B cell (primary cell): ENCODE measurements at regions not wholly inside any gene's neighbourhood (a gene's known extent, or its start where the extent isn't known, plus 50 kb on each side); places are given as distances from the start of the nearest gene placed in this dataset.

Experiments used
- ATAC-seq: fragments of 200-7000 bp; cut with Tn5 transposase; one replicate; pipeline ENCODE4 v1.10.0; 2021; ENCODE audit warnings: low read depth, mild to moderate bottlenecking, moderate number of reproducible peaks, moderate library complexity
- CTCF ChIA-PET: fragments of 350-600 bp; sonication (Branson Sonifier 250); formaldehyde crosslinking; loops from one replicate; lab custom pipeline; 2021; ENCODE audit warnings: antibody characterized with exemption, inconsistent platforms; lab: Charles Lee
- POLR2A ChIA-PET: fragments of 350-600 bp; sonication (Branson Sonifier 250); formaldehyde crosslinking; loops from one replicate; lab custom pipeline; 2021; ENCODE audit warnings: antibody characterized with exemption; lab: Charles Lee
- DNase-seq: peaks from one replicate; pipeline ENCODE4 v3.0.0; 2013
- H2AFZ ChIP-seq: 2 replicates; pipeline ENCODE4 v1.6.1; 2012; ENCODE audit warnings: mild to moderate bottlenecking, low read depth, low read length; ENCODE audit not compliant: insufficient read depth, poor library complexity, severe bottlenecking
- H3K27ac ChIP-seq, 2 donors: 1 replicate in 1 of 2; 2 replicates in 1 of 2; pipeline ENCODE4 v1.5.1; 2012 to 2013; ENCODE audit warnings: low read length in 2 of 2, mild to moderate bottlenecking in 2 of 2, moderate library complexity in 1 of 2
- H3K27me3 ChIP-seq, 4 experiments: fragments of 200-600 bp in 1 of 4; sonication (generic) in 1 of 4; replicated peaks in 1 of 4; 1 replicate in 2 of 4; 2 replicates in 2 of 4; pipeline versions ENCODE4 v1.6.1 to v1.7.0; 2013 to 2016; ENCODE audit warnings: low read length in 3 of 4, mild to moderate bottlenecking in 2 of 4, mixed read lengths in 1 of 4, moderate library complexity in 1 of 4; ENCODE audit not compliant: insufficient read depth in 4 of 4, control insufficient read depth in 3 of 4; ENCODE audit errors: control extremely low read depth in 1 of 4
- H3K36me3 ChIP-seq, 2 experiments: replicated peaks in 1 of 2; 1 replicate in 1 of 2; 2 replicates in 1 of 2; pipeline versions ENCODE4 v1.6.1 to v1.7.1; 2013; ENCODE audit warnings: low read length in 1 of 2; ENCODE audit not compliant: insufficient read depth in 2 of 2, control insufficient read depth in 1 of 2; ENCODE audit errors: control extremely low read depth in 1 of 2, extremely low read depth in 1 of 2
- H3K4me1 ChIP-seq, 2 donors: fragments of 200-600 bp in 1 of 2; sonication (generic) in 1 of 2; 1 replicate in 1 of 2; 2 replicates in 1 of 2; pipeline versions ENCODE4 v1.5.1 to v1.6.1; 2013 to 2017; ENCODE audit warnings: low read length in 2 of 2; ENCODE audit not compliant: control insufficient read depth in 2 of 2, insufficient read depth in 2 of 2
- H3K4me2 ChIP-seq: replicated peaks from 2 replicates; pipeline ENCODE3; 2012; ENCODE audit warnings: mild to moderate bottlenecking, low read depth, low read length; ENCODE audit not compliant: poor library complexity, severe bottlenecking
- H3K4me3 ChIP-seq, 5 experiments: fragments of 200-600 bp in 1 of 5; sonication (generic) in 1 of 5; 1 replicate in 3 of 5; 2 replicates in 2 of 5; pipeline versions ENCODE4 v1.5.1 to v1.7.0; 2011 to 2016; ENCODE audit warnings: low read length in 4 of 5, mild to moderate bottlenecking in 4 of 5, low read depth in 2 of 5, control low read depth in 1 of 5, moderate library complexity in 1 of 5; ENCODE audit not compliant: insufficient read depth in 1 of 5; ENCODE audit errors: control extremely low read depth in 1 of 5, extremely low read depth in 1 of 5
- H3K79me2 ChIP-seq: fragments of 200-600 bp; sonication (generic); one replicate; pipeline ENCODE4 v1.6.0; 2016; ENCODE audit warnings: low read length; ENCODE audit not compliant: control insufficient read depth, insufficient read depth
- H3K9ac ChIP-seq: fragments of 200-600 bp; sonication (generic); 2 replicates; pipeline ENCODE4 v1.6.1; 2017; ENCODE audit warnings: mild to moderate bottlenecking, low read length, moderate library complexity
- H3K9me3 ChIP-seq, 3 donors: one replicate each; pipeline versions ENCODE4 v1.6.1 to v1.7.1; 2013; ENCODE audit warnings: low read length in 2 of 3; ENCODE audit not compliant: control insufficient read depth in 2 of 3, insufficient read depth in 1 of 3; ENCODE audit errors: control extremely low read depth in 1 of 3
- H4K20me1 ChIP-seq: 2 replicates; pipeline ENCODE4 v1.6.0; 2012; ENCODE audit warnings: mild to moderate bottlenecking, low read length; ENCODE audit not compliant: insufficient read depth, control insufficient read depth, poor library complexity, severe bottlenecking
- H3K27ac Mint-ChIP-seq: one replicate; pipeline ENCODE4 v1.8.0; 2021; ENCODE audit warnings: mixed read lengths
- H3K27me3 Mint-ChIP-seq: one replicate; pipeline ENCODE4 v1.8.0; 2021; ENCODE audit warnings: mixed read lengths
- H3K4me1 Mint-ChIP-seq: one replicate; pipeline ENCODE4 v1.8.0; 2021; ENCODE audit warnings: mixed read lengths
- H3K4me3 Mint-ChIP-seq: one replicate; pipeline ENCODE4 v1.8.0; 2021; ENCODE audit warnings: mixed read lengths
- H3K9me3 Mint-ChIP-seq: one replicate; pipeline ENCODE4 v1.8.0; 2022; ENCODE audit warnings: mixed read lengths; ENCODE audit not compliant: insufficient read depth
- CTCF ChIP-seq: fragments of 200-600 bp; IDR thresholded peaks from one replicate; pipeline ENCODE4 v1.8.0; 2022; ENCODE audit warnings: antibody characterized with exemption, mild to moderate bottlenecking
- EZH2 ChIP-seq: IDR thresholded peaks from 2 replicates; pipeline ENCODE4 v1.6.1; 2012; ENCODE audit warnings: borderline replicate concordance, low read depth, mild to moderate bottlenecking, moderate library complexity, low read length; ENCODE audit not compliant: insufficient read depth, poor library complexity, severe bottlenecking
- WGBS: methylation state at CpG from one replicate; pipeline ENCODE4 v1.1.5; 2013; ENCODE audit warnings: missing lambda C conversion rate; ENCODE audit not compliant: insufficient coverage; 5-methylcytosine and 5-hydroxymethylcytosine counted together
- intact Hi-C: fragments of 100-400 bp; cut with micrococcal nuclease; formaldehyde crosslinking; loops from one replicate; pipeline ENCODE4 v1.10.0; 2022

DNA sequence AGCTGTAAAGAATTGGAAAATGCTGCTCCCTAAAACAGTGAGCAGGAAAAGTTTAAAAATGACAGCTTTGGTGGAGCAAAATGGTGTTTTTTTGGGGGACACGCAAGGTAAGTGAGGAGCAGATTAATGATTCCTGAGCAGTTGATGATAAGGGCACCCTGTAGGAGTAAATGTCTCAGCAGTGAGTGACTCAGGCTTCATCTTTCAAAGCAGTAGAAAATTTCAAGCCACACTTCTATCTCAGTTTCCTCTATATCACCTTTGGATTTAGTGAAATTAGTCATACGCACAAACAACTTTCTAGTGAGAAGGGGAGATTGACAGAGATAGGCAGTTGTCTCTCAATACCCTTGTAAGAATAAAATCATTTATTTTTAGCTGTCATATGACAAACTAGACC, 709.0 kb upstream of the FAM98A start:
- H3K9me3 ChIP-seq, result peaks cover 0 to 2% (median 0%) of the 10 kb centered on the region in 3 donors
- 100% methylated on average over 1 of the region's 2 CpGs for WGBS
- Mint-ChIP-seq H3K4me3 (no peak overlapping the region), H3K9me3 (peaks cover 5% of the 10 kb centered on the region), H3K27ac (no peak overlapping the region), H3K4me1 (no peaks in the 10 kb centered on the region), H3K27me3 (no peaks in the 10 kb centered on the region)
- DNase-seq (no peak), ATAC-seq (no peak)
- H2AFZ ChIP-seq, result no peak overlapping the region
- no peak for TF ChIP-seq EZH2
- TF ChIP-seq CTCF, result no peak
- H3K36me3 ChIP-seq, result no peaks in the 10 kb centered on the region
- no peak overlapping the region for H3K4me3 ChIP-seq
- H3K79me2 ChIP-seq, result no peaks in the 10 kb centered on the region
- H3K9ac ChIP-seq, result no peak overlapping the region
- no peaks in the 10 kb centered on the region for H3K4me1 ChIP-seq
- no peaks in the 10 kb centered on the region for H3K27me3 ChIP-seq
- H4K20me1 ChIP-seq, result no peaks in the 10 kb centered on the region
- CTCF ChIA-PET, result no interaction called here
- POLR2A ChIA-PET, result no interaction called here
- H3K27ac ChIP-seq, result no peak overlapping the region
- H3K4me2 ChIP-seq, result no peak overlapping the region
- intact Hi-C loops, result no loop called here

- H3K27me3 Mint-ChIP-seq, result no peaks in the 10 kb centered on the region
- H3K4me1 Mint-ChIP-seq, result no peaks in the 10 kb centered on the region
- Histone ChIP-seq H3K36me3 (no peaks in the 10 kb centered on the region), H3K9me3 (peaks cover 0 to 2% (median 0%) of the 10 kb centered on the region in 3 donors), H3K4me1 (no peaks in the 10 kb centered on the region), H4K20me1 (no peaks in the 10 kb centered on the region), H3K79me2 (no peaks in the 10 kb centered on the region), H3K27me3 (no peaks in the 10 kb centered on the region), H3K9ac (no peak overlapping the region), H3K27ac (no peak overlapping the region), H2AFZ (no peak overlapping the region), H3K4me3 (no peak overlapping the region), H3K4me2 (no peak overlapping the region)
- TF ChIP-seq EZH2, result no peak
- no peak for TF ChIP-seq CTCF
- no peak for ATAC-seq
- ChIA-PET POLR2A (no interaction called here), CTCF (no interaction called here)
- no peak overlapping the region for H3K27ac Mint-ChIP-seq
- intact Hi-C loops, result no loop called here
- H3K9me3 Mint-ChIP-seq, result peaks cover 5% of the 10 kb centered on the region
- no peak overlapping the region for H3K4me3 Mint-ChIP-seq
- no CpG with 5 or more reads among the region's 4 CpGs for WGBS
- no peak for DNase-seq
These were observed 708.5 kb upstream of the FAM98A start for GRCh38 chr2:34307636-34308035.
